HEK293 (cell line): ENCODE measurements at regions not wholly inside any gene's neighbourhood (a gene's known extent, or its start where the extent isn't known, plus 50 kb on each side); places are given as distances from the start of the nearest gene placed in this dataset.

ENCODE experiments used
- AEBP2 ChIP-seq: fragments of 450-650 bp; formaldehyde crosslinking; IDR thresholded peaks from 2 replicates; pipeline ENCODE4 v1.5.1; 2016; ENCODE audit warnings: missing biosample characterization, missing genetic modification characterization, borderline replicate concordance
- EGR2 ChIP-seq: fragments of 450-650 bp; formaldehyde crosslinking; IDR thresholded peaks from 2 replicates; pipeline ENCODE4 v1.5.1; 2016; ENCODE audit warnings: low read depth, missing biosample characterization, missing genetic modification characterization
- GLI2 ChIP-seq: fragments of 450-650 bp; formaldehyde crosslinking; IDR thresholded peaks from 2 replicates; pipeline ENCODE4; 2017; ENCODE audit warnings: missing biosample characterization, missing genetic modification characterization, low read depth, borderline replicate concordance
- GLI4 ChIP-seq: fragments of 450-650 bp; formaldehyde crosslinking; IDR thresholded peaks from 2 replicates; pipeline ENCODE4 v1.5.1; 2016; ENCODE audit warnings: missing biosample characterization, missing genetic modification characterization
- HOXC10 ChIP-seq: sonication (generic); formaldehyde crosslinking; IDR thresholded peaks from 2 replicates; pipeline ENCODE4 v1.8.1; 2023; ENCODE audit warnings: mild to moderate bottlenecking, missing genetic modification reagents
- INSM2 ChIP-seq: fragments of 450-650 bp; formaldehyde crosslinking; IDR thresholded peaks from 2 replicates; pipeline ENCODE4 v1.5.1; 2016; ENCODE audit warnings: missing biosample characterization, missing genetic modification characterization
- OVOL3 ChIP-seq: fragments of 450-650 bp; formaldehyde crosslinking; IDR thresholded peaks from 2 replicates; pipeline ENCODE4 v1.5.1; 2016; ENCODE audit warnings: missing biosample characterization, missing genetic modification characterization
- ZBTB1 ChIP-seq: fragments of 450-650 bp; formaldehyde crosslinking; IDR thresholded peaks from 2 replicates; pipeline ENCODE4 v1.5.1; 2016; ENCODE audit warnings: missing biosample characterization, missing genetic modification characterization
- ZBTB8A ChIP-seq: fragments of 450-650 bp; formaldehyde crosslinking; IDR thresholded peaks from 2 replicates; pipeline ENCODE4 v1.5.1; 2016; ENCODE audit warnings: missing biosample characterization, missing genetic modification characterization
- ZFP41 ChIP-seq: fragments of 450-650 bp; formaldehyde crosslinking; IDR thresholded peaks from 2 replicates; pipeline ENCODE4 v1.5.1; 2016; ENCODE audit warnings: missing biosample characterization, missing genetic modification characterization, borderline replicate concordance
- ZNF211 ChIP-seq: fragments of 450-650 bp; formaldehyde crosslinking; IDR thresholded peaks from 2 replicates; pipeline ENCODE4 v1.5.1; 2016; ENCODE audit warnings: low read depth, missing biosample characterization, missing genetic modification characterization
- ZNF248 ChIP-seq: fragments of 450-650 bp; formaldehyde crosslinking; IDR thresholded peaks from 2 replicates; pipeline ENCODE4 v1.5.1; 2017; ENCODE audit warnings: missing biosample characterization, missing genetic modification characterization
- ZNF280D ChIP-seq: fragments of 450-650 bp; formaldehyde crosslinking; IDR thresholded peaks from 2 replicates; pipeline ENCODE4 v1.5.1; 2016; ENCODE audit warnings: missing biosample characterization, missing genetic modification characterization
- ZNF311 ChIP-seq: fragments of 450-650 bp; formaldehyde crosslinking; IDR thresholded peaks from 2 replicates; pipeline ENCODE4 v1.5.1; 2017; ENCODE audit warnings: missing biosample characterization, missing genetic modification characterization, borderline replicate concordance
- ZNF324 ChIP-seq: fragments of 450-650 bp; formaldehyde crosslinking; IDR thresholded peaks from 2 replicates; pipeline ENCODE4 v1.5.1; 2016; ENCODE audit warnings: missing biosample characterization, missing genetic modification characterization
- ZNF521 ChIP-seq: fragments of 450-650 bp; formaldehyde crosslinking; IDR thresholded peaks from 2 replicates; pipeline ENCODE4 v1.5.1; 2017; ENCODE audit warnings: missing biosample characterization, mild to moderate bottlenecking, missing genetic modification characterization
- ZNF544 ChIP-seq: fragments of 450-650 bp; formaldehyde crosslinking; IDR thresholded peaks from 2 replicates; pipeline ENCODE4 v1.5.0; 2017; ENCODE audit warnings: missing biosample characterization, missing genetic modification characterization
- ZNF558 ChIP-seq: fragments of 450-650 bp; formaldehyde crosslinking; IDR thresholded peaks from 2 replicates; pipeline ENCODE4 v1.5.1; 2016; ENCODE audit warnings: missing biosample characterization, missing genetic modification characterization
- ZNF560 ChIP-seq: fragments of 450-650 bp; formaldehyde crosslinking; IDR thresholded peaks from 2 replicates; pipeline ENCODE4 v1.5.1; 2017; ENCODE audit warnings: missing biosample characterization, missing genetic modification characterization, borderline replicate concordance
- ZNF561 ChIP-seq: fragments of 450-650 bp; IDR thresholded peaks from 2 replicates; pipeline ENCODE4 v1.5.1; 2018; ENCODE audit warnings: missing biosample characterization, missing genetic modification characterization, borderline replicate concordance
- ZNF571 ChIP-seq: fragments of 450-650 bp; formaldehyde crosslinking; IDR thresholded peaks from 2 replicates; pipeline ENCODE4 v1.5.0; 2017; ENCODE audit warnings: missing biosample characterization, missing genetic modification characterization
- ZNF596 ChIP-seq: fragments of 450-650 bp; IDR thresholded peaks from 2 replicates; pipeline ENCODE4 v1.5.0; 2018; ENCODE audit warnings: missing biosample characterization, mild to moderate bottlenecking, missing genetic modification characterization, moderate library complexity
- ZNF621 ChIP-seq: fragments of 450-650 bp; formaldehyde crosslinking; IDR thresholded peaks from 2 replicates; pipeline ENCODE4 v1.5.1; 2017; ENCODE audit warnings: missing biosample characterization, missing genetic modification characterization
- ZNF670 ChIP-seq: fragments of 450-650 bp; formaldehyde crosslinking; IDR thresholded peaks from 2 replicates; pipeline ENCODE4 v1.5.1; 2016; ENCODE audit warnings: missing biosample characterization, missing genetic modification characterization, low read depth
- ZNF747 ChIP-seq: fragments of 450-650 bp; formaldehyde crosslinking; IDR thresholded peaks from 2 replicates; pipeline ENCODE4 v1.5.1; 2016; ENCODE audit warnings: missing biosample characterization, missing genetic modification characterization
- ZNF768 ChIP-seq: fragments of 450-650 bp; formaldehyde crosslinking; IDR thresholded peaks from 2 replicates; pipeline ENCODE4 v1.5.1; 2018; ENCODE audit warnings: missing biosample characterization, mild to moderate bottlenecking, missing genetic modification characterization
- ZSCAN4 ChIP-seq: fragments of 450-650 bp; formaldehyde crosslinking; IDR thresholded peaks from 2 replicates; pipeline ENCODE4 v1.5.1; 2017; ENCODE audit warnings: missing biosample characterization, missing genetic modification characterization
- TF ChIP-seq, protein P1 (sequence below): fragments of 450-650 bp; formaldehyde crosslinking; IDR thresholded peaks from 2 replicates; pipeline ENCODE4 v1.5.1; 2016; ENCODE audit warnings: missing biosample characterization, missing genetic modification characterization
- TF ChIP-seq, protein P2 (sequence below): fragments of 450-650 bp; formaldehyde crosslinking; IDR thresholded peaks from 2 replicates; pipeline ENCODE4 v1.5.1; 2016; ENCODE audit warnings: missing biosample characterization, missing genetic modification characterization
- TF ChIP-seq, protein P3 (sequence below): fragments of 450-650 bp; formaldehyde crosslinking; IDR thresholded peaks from 2 replicates; pipeline ENCODE4 v1.5.1; 2017; ENCODE audit warnings: missing biosample characterization, missing genetic modification characterization

- TF ChIP-seq AEBP2 (no peak), ZNF248 (no peak), ZNF747 (tag by site-specific recombination) (no peak), ZNF544 (tag by site-specific recombination) (no peak), HOXC10 (no peak), ZSCAN4 (no peak), ZNF561 (tag by site-specific recombination) (no peak), ZNF768 (tag by site-specific recombination) (no peak), ZNF596 (tag by site-specific recombination) (no peak), ZNF324 (tag by site-specific recombination) (no peak), ZFP41 (tag by site-specific recombination) (no peak), GLI4 (tag by site-specific recombination) (no peak), ZNF280D (tag by site-specific recombination) (no peak), INSM2 (tag by site-specific recombination) (peak; percentile 91), ZNF560 (tag by site-specific recombination) (no peak), ZBTB8A (tag by site-specific recombination) (no peak), GLI2 (0 out of 2 replicates have a peak, but pooled peaks have one; percentile 55), ZNF521 (tag by site-specific recombination) (no peak), ZBTB1 (tag by site-specific recombination) (no peak), OVOL3 (tag by site-specific recombination) (no peak), ZNF311 (tag by site-specific recombination) (no peak), ZNF670 (tag by site-specific recombination) (no peak), ZNF558 (tag by site-specific recombination) (no peak), EGR2 (tag by site-specific recombination) (no peak), ZNF621 (tag by site-specific recombination) (no peak), ZNF571 (no peak), ZNF211 (tag by site-specific recombination) (no peak)
- TF ChIP-seq, protein P1, sequence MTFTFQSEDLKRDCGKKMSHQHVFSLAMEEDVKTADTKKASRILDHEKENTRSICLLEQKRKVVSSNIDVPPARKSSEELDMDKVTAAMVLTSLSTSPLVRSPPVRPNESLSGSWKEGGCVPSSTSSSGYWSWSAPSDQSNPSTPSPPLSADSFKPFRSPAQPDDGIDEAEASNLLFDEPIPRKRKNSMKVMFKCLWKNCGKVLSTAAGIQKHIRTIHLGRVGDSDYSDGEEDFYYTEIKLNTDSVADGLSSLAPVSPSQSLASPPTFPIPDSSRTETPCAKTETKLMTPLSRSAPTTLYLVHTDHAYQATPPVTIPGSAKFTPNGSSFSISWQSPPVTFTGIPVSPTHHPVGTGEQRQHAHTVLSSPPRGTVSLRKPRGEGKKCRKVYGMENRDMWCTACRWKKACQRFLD, result no peak
- TF ChIP-seq, protein P2, sequence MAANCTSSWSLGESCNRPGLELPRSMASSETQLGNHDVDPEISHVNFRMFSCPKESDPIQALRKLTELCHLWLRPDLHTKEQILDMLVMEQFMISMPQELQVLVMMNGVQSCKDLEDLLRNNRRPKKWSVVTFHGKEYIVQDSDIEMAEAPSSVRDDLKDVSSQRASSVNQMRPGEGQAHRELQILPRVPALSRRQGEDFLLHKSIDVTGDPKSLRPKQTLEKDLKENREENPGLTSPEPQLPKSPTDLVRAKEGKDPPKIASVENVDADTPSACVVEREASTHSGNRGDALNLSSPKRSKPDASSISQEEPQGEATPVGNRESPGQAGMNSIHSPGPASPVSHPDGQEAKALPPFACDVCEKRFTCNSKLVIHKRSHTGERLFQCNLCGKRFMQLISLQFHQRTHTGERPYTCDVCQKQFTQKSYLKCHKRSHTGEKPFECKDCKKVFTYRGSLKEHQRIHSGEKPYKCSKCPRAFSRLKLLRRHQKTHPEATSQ, result no peak
- TF ChIP-seq, protein P3, sequence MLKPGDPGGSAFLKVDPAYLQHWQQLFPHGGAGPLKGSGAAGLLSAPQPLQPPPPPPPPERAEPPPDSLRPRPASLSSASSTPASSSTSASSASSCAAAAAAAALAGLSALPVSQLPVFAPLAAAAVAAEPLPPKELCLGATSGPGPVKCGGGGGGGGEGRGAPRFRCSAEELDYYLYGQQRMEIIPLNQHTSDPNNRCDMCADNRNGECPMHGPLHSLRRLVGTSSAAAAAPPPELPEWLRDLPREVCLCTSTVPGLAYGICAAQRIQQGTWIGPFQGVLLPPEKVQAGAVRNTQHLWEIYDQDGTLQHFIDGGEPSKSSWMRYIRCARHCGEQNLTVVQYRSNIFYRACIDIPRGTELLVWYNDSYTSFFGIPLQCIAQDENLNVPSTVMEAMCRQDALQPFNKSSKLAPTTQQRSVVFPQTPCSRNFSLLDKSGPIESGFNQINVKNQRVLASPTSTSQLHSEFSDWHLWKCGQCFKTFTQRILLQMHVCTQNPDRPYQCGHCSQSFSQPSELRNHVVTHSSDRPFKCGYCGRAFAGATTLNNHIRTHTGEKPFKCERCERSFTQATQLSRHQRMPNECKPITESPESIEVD (tag by site-specific recombination), result peak; percentile 41; the same call in 1 of the 2 replicates
These were observed 1244.1 kb upstream of the ADGRL4 start (continued) for GRCh38 chr1:80250573-80251168.
